ENCODE measurements at regions not wholly inside any gene's neighbourhood (a gene's known extent, or its start where the extent isn't known, plus 50 kb on each side); places are given as distances from the start of the nearest gene placed in this dataset.

DNA sequence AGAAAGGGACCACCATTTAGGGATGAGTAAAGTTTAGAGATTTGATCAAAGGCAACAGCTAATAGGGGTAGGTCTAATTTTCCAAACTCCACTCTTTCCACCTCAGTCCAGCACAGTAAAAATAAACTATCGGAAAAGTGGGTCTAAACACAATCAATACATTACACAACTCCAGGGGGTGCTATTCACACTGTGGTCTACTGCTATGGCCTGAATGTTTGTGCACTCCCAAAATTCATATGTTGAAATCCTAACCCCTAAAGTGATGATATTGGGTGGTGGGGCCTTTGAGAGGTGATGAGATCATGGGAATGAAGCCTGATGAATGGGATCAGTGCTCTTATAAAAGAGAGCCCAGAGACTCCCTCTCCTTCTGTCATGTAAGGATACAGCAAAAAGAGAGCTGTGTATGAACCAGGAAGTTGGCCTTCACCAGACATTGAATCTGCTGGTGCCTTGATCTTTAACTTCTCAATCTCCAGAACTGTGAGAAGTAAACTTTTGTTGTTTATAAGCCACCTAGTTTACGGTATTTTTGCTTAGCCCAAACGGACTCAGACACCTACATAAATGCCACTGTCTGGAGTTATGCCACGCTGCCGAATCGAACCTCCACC, 193.9 kb downstream of the OMA1 start:
- TF ChIP-seq, protein P1, sequence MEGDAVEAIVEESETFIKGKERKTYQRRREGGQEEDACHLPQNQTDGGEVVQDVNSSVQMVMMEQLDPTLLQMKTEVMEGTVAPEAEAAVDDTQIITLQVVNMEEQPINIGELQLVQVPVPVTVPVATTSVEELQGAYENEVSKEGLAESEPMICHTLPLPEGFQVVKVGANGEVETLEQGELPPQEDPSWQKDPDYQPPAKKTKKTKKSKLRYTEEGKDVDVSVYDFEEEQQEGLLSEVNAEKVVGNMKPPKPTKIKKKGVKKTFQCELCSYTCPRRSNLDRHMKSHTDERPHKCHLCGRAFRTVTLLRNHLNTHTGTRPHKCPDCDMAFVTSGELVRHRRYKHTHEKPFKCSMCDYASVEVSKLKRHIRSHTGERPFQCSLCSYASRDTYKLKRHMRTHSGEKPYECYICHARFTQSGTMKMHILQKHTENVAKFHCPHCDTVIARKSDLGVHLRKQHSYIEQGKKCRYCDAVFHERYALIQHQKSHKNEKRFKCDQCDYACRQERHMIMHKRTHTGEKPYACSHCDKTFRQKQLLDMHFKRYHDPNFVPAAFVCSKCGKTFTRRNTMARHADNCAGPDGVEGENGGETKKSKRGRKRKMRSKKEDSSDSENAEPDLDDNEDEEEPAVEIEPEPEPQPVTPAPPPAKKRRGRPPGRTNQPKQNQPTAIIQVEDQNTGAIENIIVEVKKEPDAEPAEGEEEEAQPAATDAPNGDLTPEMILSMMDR (IDR thresholded peaks at IDR 0.05; ENCODE audit: insufficient read depth, low read depth, low read length): no peak
- TF ChIP-seq EZH2 (IDR thresholded peaks at IDR 0.05; ENCODE audit: insufficient read depth, low read length): no peak

All from astrocyte (in vitro differentiated cells and primary cell).